Fibroblast of villous mesenchyme (primary cell): ENCODE measurements at regions not wholly inside any gene's neighbourhood (a gene's known extent, or its start where the extent isn't known, plus 50 kb on each side); places are given as distances from the start of the nearest gene placed in this dataset.

ENCODE experiments used
- DNase-seq: peaks from one replicate; pipeline ENCODE4 v3.0.0-alpha.2; 2010; ENCODE audit warnings: low read depth
- H3K4me3 ChIP-seq: 2 replicates; pipeline ENCODE4 v1.5.1; 2011; ENCODE audit warnings: low read depth, mild to moderate bottlenecking, low read length
- TF ChIP-seq, protein P1 (sequence below): IDR thresholded peaks from 2 replicates; pipeline ENCODE4 v1.5.1; 2012; ENCODE audit warnings: low read depth, mild to moderate bottlenecking, low read length; ENCODE audit not compliant: insufficient read depth

DNA sequence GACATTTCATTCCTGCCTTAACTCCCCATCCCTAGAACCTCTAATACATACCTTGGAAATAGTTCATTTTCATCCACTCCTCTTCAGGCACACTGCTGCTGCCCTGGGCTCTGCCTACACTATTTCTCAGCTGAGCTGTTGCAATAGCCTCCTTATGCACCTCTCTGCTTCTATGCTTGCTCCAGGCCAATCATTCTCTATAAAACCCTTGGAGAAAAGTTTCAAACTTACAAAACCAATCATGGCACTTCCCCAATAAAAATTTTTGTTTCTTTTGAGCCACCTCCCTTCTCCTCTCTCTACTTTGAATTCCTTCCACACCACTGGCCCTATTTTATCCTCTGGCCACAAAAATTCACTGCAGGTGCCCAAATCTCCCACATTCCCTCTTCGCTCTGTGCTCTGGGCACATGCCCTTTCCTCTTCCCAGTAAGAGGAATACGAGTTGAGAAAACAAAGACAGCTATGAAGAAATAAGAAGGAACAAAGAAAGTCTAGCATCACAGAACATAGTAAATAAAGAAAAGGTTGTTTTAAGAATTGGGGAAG lies 301.4 kb downstream of the ELAVL2 start:
- TF ChIP-seq, protein P1, sequence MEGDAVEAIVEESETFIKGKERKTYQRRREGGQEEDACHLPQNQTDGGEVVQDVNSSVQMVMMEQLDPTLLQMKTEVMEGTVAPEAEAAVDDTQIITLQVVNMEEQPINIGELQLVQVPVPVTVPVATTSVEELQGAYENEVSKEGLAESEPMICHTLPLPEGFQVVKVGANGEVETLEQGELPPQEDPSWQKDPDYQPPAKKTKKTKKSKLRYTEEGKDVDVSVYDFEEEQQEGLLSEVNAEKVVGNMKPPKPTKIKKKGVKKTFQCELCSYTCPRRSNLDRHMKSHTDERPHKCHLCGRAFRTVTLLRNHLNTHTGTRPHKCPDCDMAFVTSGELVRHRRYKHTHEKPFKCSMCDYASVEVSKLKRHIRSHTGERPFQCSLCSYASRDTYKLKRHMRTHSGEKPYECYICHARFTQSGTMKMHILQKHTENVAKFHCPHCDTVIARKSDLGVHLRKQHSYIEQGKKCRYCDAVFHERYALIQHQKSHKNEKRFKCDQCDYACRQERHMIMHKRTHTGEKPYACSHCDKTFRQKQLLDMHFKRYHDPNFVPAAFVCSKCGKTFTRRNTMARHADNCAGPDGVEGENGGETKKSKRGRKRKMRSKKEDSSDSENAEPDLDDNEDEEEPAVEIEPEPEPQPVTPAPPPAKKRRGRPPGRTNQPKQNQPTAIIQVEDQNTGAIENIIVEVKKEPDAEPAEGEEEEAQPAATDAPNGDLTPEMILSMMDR = no peak
- no peak for DNase-seq

DNA sequence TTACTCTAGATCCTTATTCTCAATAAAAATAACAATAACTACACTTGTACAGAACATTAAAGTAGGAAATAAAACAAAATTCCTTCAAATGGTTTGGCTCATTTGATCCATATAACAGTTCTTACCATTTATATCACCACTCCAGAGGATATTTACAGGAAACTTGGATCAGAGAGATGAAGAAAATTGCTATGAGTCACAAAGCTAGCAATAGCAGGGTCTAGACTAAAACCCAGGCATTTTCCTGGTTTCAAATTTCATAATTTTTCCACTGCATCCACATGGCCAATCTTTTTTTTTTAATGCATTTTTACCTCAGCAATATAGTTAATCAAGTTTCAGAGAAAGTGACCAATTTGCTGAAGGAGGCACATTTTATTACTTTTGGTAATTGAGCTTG lies 299.2 kb downstream of the ELAVL2 start:
- DNase-seq = no peak
- TF ChIP-seq, protein P1 = no peak
- H3K4me3 ChIP-seq = no peak overlapping the region

More for the DNA sequence above, 301.4 kb downstream of the ELAVL2 start:
- no peak overlapping the region for H3K4me3 ChIP-seq

DNA sequence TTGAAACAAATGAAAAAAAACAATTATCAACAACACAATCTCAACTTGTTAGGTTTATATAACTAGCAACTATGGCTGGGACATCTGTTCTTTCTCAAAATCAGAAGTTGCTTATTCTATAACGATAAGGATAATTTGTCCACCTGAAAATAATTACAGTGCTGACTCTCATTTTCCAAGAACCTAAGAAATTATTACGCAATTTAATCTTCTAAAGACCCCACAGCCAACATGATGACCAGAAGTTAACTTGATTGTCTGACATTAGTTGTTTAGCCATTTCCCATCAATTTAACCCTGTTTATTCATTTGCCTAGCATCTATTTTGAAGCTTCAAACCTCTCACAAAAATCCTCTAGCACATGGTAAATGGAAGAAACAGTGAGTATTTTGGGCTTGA lies 293.8 kb downstream of the ELAVL2 start:
- H3K4me3 ChIP-seq = no peak overlapping the region
- no peak for DNase-seq
- TF ChIP-seq, protein P1 = no peak

DNA sequence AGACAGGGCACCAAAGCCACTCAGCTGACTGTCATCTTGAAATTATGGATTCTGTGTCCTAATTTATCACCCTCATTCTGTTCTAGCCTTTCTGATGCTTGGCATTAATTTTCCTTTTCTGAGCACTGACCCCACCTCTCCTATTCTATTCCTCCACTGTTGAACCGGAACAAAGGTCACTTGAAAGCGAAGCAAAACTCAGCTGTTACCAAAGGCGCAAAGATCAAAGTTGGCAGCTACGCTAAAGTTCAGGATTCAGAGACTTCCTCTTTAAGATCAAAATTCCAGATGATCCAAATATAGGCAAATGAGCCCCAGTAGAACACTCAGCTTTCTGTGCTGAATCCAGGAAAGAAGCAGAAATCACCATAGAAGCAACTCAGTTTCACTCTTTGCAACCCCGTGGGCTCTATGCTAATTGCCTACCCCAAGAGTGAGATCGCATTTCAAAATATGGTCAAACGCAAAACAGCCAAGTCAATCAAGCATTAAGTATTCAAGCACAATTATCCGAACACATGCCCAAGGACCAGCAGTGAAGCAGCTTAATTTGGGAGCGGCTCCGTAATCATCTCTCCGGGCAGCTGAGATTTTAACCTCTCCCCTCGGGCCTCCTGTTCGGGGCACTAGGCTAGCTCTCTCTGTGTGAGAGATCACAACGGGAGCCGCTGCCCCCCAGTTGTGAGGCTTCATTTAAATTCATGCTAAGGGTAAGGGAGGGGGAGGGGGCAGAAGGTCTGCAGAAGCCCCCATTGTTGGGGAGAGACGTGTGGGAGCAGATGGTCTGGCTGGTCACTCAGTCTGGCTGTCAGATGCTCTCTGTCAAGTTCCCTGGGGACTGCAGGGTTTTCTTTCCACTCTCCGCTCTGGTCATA lies 288.6 kb downstream of the ELAVL2 start:
- TF ChIP-seq, protein P1 = no peak
- no peak for DNase-seq
- H3K4me3 ChIP-seq = no peak overlapping the region

DNA sequence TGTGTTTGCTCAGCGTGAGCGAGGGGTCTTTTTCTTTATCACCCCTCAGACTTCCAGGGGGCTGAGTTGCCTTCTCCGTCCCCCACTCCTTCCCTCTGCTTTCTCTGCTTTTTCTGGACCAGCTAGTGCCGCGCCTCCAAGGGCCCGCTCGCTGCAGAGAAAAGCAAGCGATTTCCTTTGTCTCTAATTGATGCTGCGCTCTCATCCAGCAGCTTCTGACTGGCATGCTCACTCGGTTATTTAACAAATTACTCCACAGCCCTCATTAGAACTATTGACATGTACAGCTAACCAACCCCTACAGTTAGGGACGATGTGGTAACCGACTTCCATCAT lies 288.0 kb downstream of the ELAVL2 start:
- H3K4me3 ChIP-seq = no peak overlapping the region
- TF ChIP-seq, protein P1 = no peak
- DNase-seq = no peak

DNA sequence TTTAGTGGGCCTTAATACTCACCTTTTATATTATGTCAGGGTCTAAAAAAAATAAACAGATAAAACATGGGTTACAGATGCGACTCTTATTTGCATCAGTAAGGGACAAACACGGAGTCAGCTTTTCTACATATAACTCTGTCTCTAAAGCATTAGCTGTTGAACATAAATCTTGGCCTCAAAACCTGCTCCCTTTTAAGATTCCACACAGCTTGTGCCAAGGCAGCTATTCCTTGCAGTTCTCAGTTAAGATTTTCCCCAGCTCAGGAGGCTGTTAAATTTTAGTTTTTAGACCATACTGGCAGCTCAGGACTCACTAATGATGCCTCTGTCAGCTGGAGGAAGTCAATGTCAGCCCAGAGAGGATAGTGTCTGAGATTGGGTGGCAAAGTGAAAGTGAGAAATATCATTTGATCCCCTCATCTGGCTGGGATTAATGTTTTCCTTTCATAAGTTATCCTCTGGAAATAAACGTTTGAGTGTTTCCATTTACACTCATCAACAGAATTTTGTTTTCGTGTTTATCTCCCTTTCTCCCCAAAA lies 287.5 kb downstream of the ELAVL2 start:
- H3K4me3 ChIP-seq = no peak overlapping the region
- TF ChIP-seq, protein P1 = no peak
- no peak for DNase-seq
